GM19397 (cell line): ENCODE measurements at regions not wholly inside any gene's neighbourhood (a gene's known extent, or its start where the extent isn't known, plus 50 kb on each side); places are given as distances from the start of the nearest gene placed in this dataset.
"Not testable (repeated sequence)": the region's sequence is repeated elsewhere in the genome, so short reads cannot be mapped to it uniquely, and the experiment has no call there.

Source experiments
- ATAC-seq: cut with Tn5 transposase; IDR thresholded peaks from one replicate; pipeline ENCODE4 v1.9.1; 2021; ENCODE audit warnings: mild to moderate bottlenecking, moderate library complexity; ENCODE audit not compliant: unreplicated experiment

GRCh38 chr5:169415948-169416347, 115.0 kb upstream of the SLIT3 start:
- no peak for ATAC-seq

GRCh38 chr5:169415371-169415770, 114.4 kb upstream of the SLIT3 start:
- no peak for ATAC-seq

GRCh38 chr5:169413416-169413815, 112.5 kb upstream of the SLIT3 start:
- ATAC-seq: no peak

- no peak for ATAC-seq
Measured at GRCh38 chr5:169412831-169413230, 111.9 kb upstream of the SLIT3 start.

GRCh38 chr5:169411786-169412430, 111.0 kb upstream of the SLIT3 start:
- no peak for ATAC-seq

GRCh38 chr5:169410996-169411783, 110.3 kb upstream of the SLIT3 start:
- ATAC-seq: no peak

GRCh38 chr5:169408731-169409130, 107.8 kb upstream of the SLIT3 start:
- ATAC-seq: no peak

GRCh38 chr5:169408171-169408570, 107.2 kb upstream of the SLIT3 start:
- no peak for ATAC-seq

GRCh38 chr5:169404223-169404622, 103.3 kb upstream of the SLIT3 start:
- no peak for ATAC-seq

GRCh38 chr5:169398515-169398914, 97.6 kb upstream of the SLIT3 start:
- no peak for ATAC-seq

- ATAC-seq: no peak
Measured at GRCh38 chr5:169395136-169395535, 94.2 kb upstream of the SLIT3 start.

- no peak for ATAC-seq
Measured at GRCh38 chr5:169394371-169394770, 93.4 kb upstream of the SLIT3 start.

- ATAC-seq: no peak
Measured at GRCh38 chr5:169393907-169394306, 93.0 kb upstream of the SLIT3 start.

GRCh38 chr5:169390265-169390664, 89.3 kb upstream of the SLIT3 start:
- no peak for ATAC-seq

- ATAC-seq: no peak
Measured at GRCh38 chr5:169389318-169389717, 88.4 kb upstream of the SLIT3 start.

GRCh38 chr5:169385636-169386035, 84.7 kb upstream of the SLIT3 start:
- ATAC-seq: no peak

GRCh38 chr5:169384661-169385060, 83.7 kb upstream of the SLIT3 start:
- ATAC-seq: no peak

GRCh38 chr5:169374761-169375160, 73.8 kb upstream of the SLIT3 start:
- no peak for ATAC-seq

GRCh38 chr5:169374111-169374510, 73.2 kb upstream of the SLIT3 start:
- no peak for ATAC-seq

GRCh38 chr5:169371801-169372200, 70.9 kb upstream of the SLIT3 start:
- not testable (repeated sequence) for ATAC-seq

- no peak for ATAC-seq
Measured at GRCh38 chr5:169369130-169369529, 68.2 kb upstream of the SLIT3 start.

- no peak for ATAC-seq
Measured at GRCh38 chr5:169367861-169368260, 66.9 kb upstream of the SLIT3 start.

GRCh38 chr5:169357291-169357690, 56.4 kb upstream of the SLIT3 start:
- no peak for ATAC-seq
